Liver (tissue), 8 donors: ENCODE measurements at regions not wholly inside any gene's neighbourhood (a gene's known extent, or its start where the extent isn't known, plus 50 kb on each side); places are given as distances from the start of the nearest gene placed in this dataset.

Experiments
- DNase-seq: peaks from one replicate; pipeline ENCODE4 v3.0.0-alpha.2; 2017; ENCODE audit warnings: low spot score
- H3K27ac ChIP-seq, 2 donors: one replicate each; pipeline ENCODE4 v1.7.0; 2013; ENCODE audit warnings: inconsistent platforms in 2 of 2, low read length in 2 of 2, control low read depth in 1 of 2, low read depth in 1 of 2, mild to moderate bottlenecking in 1 of 2
- H3K27me3 ChIP-seq, 4 donors: one replicate each; pipeline versions ENCODE4 v1.6.1 to v1.7.0; 2013; ENCODE audit warnings: low read length in 3 of 4, inconsistent platforms in 1 of 4, mild to moderate bottlenecking in 1 of 4, moderate library complexity in 1 of 4; ENCODE audit not compliant: control insufficient read depth in 4 of 4, insufficient read depth in 4 of 4
- H3K36me3 ChIP-seq, 4 donors: one replicate each; pipeline versions ENCODE4 v1.6.1 to v1.7.0; 2013; ENCODE audit warnings: low read length in 3 of 4, mild to moderate bottlenecking in 3 of 4, low read depth in 1 of 4, moderate library complexity in 1 of 4; ENCODE audit not compliant: control insufficient read depth in 4 of 4, insufficient read depth in 3 of 4
- H3K4me1 ChIP-seq, 4 donors: one replicate each; pipeline versions ENCODE4 v1.6.1 to v1.7.0; 2013; ENCODE audit warnings: low read length in 3 of 4, mild to moderate bottlenecking in 3 of 4, moderate library complexity in 1 of 4; ENCODE audit not compliant: control insufficient read depth in 4 of 4, insufficient read depth in 4 of 4
- H3K4me3 ChIP-seq, 3 donors: one replicate each; pipeline versions ENCODE4 v1.6.1 to v1.7.0; 2013; ENCODE audit warnings: low read length in 3 of 3, control low read depth in 1 of 3, low read depth in 1 of 3, mild to moderate bottlenecking in 1 of 3
- H3K9ac ChIP-seq, 2 donors: one replicate each; pipeline ENCODE4 v1.7.0; 2013; ENCODE audit warnings: low read length in 2 of 2, mild to moderate bottlenecking in 2 of 2, moderate library complexity in 2 of 2, control low read depth in 1 of 2, low read depth in 1 of 2
- H3K9me3 ChIP-seq, 4 donors: one replicate each; pipeline versions ENCODE4 v1.6.1 to v1.7.0; 2013; ENCODE audit warnings: low read length in 3 of 4; ENCODE audit not compliant: control insufficient read depth in 4 of 4
- EGR1 ChIP-seq, 2 donors: IDR thresholded peaks; 2 replicates each; pipeline ENCODE4 v1.6.1; 2016 to 2018; ENCODE audit warnings: antibody characterized with exemption in 2 of 2, low read depth in 2 of 2
- FOXA2 ChIP-seq: IDR thresholded peaks from 2 replicates; pipeline ENCODE4 v1.6.1; 2016; ENCODE audit warnings: antibody characterized with exemption
- GABPA ChIP-seq, 2 donors: IDR thresholded peaks in 1 of 2; conservative IDR thresholded peaks in 1 of 2; 2 replicates each; pipeline ENCODE4 v1.6.1; 2016; ENCODE audit warnings: antibody characterized with exemption in 2 of 2, mild to moderate bottlenecking in 1 of 2, moderate library complexity in 1 of 2
- JUND ChIP-seq, 2 donors: IDR thresholded peaks; 2 replicates each; pipeline ENCODE4 v1.6.1; 2016; ENCODE audit warnings: antibody characterized with exemption in 2 of 2
- NR2F2 ChIP-seq: IDR thresholded peaks from 2 replicates; pipeline ENCODE4 v1.6.1; 2016; ENCODE audit warnings: antibody characterized with exemption
- RAD21 ChIP-seq, 2 donors: IDR thresholded peaks; 2 replicates each; pipeline ENCODE4 v1.6.1; 2016; ENCODE audit warnings: antibody characterized with exemption in 2 of 2, mild to moderate bottlenecking in 2 of 2
- SP1 ChIP-seq: IDR thresholded peaks from 2 replicates; pipeline ENCODE4 v1.6.1; 2018; ENCODE audit warnings: antibody characterized with exemption, mild to moderate bottlenecking
- TAF1 ChIP-seq: conservative IDR thresholded peaks from 2 replicates; pipeline ENCODE4 v1.6.1; 2016; ENCODE audit warnings: antibody characterized with exemption, mild to moderate bottlenecking
- YY1 ChIP-seq: IDR thresholded peaks from 2 replicates; pipeline ENCODE4 v1.6.1; 2016; ENCODE audit warnings: antibody characterized with exemption, mild to moderate bottlenecking
- WGBS: extraction: QIAGEN DNeasy Blood & Tissue Kit; methylation state at CpG from one replicate; pipeline ENCODE4 v1.1.7; 2013; 5-methylcytosine and 5-hydroxymethylcytosine counted together
- TF ChIP-seq, protein P1 (sequence below): IDR thresholded peaks from 2 replicates; pipeline ENCODE4 v1.6.1; 2016; ENCODE audit warnings: antibody characterized with exemption, mild to moderate bottlenecking
- TF ChIP-seq, protein P2 (sequence below): fragments of 150-350 bp; IDR thresholded peaks from 2 replicates; pipeline ENCODE4 v1.5.1; 2017; ENCODE audit warnings: improper control_type of control experiment, low read depth, low read length; ENCODE audit not compliant: missing input control
- TF ChIP-seq, protein P3 (sequence below): IDR thresholded peaks from 2 replicates; pipeline ENCODE4 v1.6.1; 2016; ENCODE audit warnings: antibody characterized with exemption
- TF ChIP-seq, protein P4 (sequence below): IDR thresholded peaks from 2 replicates; pipeline ENCODE4 v1.6.1; 2016; ENCODE audit warnings: antibody characterized with exemption
- donor health status: healthy.
- donor health status: healthy.
- donor health status: healthy.
- donor health status: healthy.
- donor health status: healthy.

DNA sequence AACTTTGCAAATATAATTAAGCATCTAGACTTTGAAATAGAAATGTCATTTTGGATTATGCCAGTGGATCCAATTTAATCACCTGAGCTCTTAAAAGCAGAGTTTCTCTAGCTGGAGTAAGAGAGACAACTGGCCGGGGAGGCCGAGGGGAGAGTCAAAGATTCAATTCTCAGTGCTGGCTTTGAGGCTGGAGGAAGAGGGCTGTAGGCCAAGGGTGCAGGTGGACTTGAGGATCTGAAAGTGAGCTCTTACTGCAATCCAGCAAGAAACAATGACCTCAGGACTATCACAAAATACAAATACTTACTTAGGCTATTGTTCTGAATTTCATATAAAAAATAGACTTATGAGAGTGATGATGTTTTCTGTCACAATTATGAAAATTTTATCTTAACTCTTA lies 814.5 kb downstream of the CBLN2 start:
- Histone ChIP-seq H3K9ac (no peak overlapping the region), H3K4me1 (no peaks in the 10 kb centered on the region), H3K9me3 (no peaks in the 10 kb centered on the region), H3K36me3 (no peaks in the 10 kb centered on the region), H3K27ac (no peak overlapping the region), H3K4me3 (no peak overlapping the region), H3K27me3 (no peaks in the 10 kb centered on the region)
- DNase-seq = no peak
- WGBS = 85% methylated on average over 2 of the region's 2 CpGs
- TF ChIP-seq SP1 (no peak), TAF1 (no peak), GABPA (IDR thresholded peaks at IDR 0.05 in 1 of 2, conservative IDR thresholded peaks at IDR 0.05 in 1 of 2) (no peak), JUND (IDR thresholded peaks at IDR 0.05) (no peak), YY1 (no peak), NR2F2 (no peak), FOXA2 (no peak)
- TF ChIP-seq, protein P1, sequence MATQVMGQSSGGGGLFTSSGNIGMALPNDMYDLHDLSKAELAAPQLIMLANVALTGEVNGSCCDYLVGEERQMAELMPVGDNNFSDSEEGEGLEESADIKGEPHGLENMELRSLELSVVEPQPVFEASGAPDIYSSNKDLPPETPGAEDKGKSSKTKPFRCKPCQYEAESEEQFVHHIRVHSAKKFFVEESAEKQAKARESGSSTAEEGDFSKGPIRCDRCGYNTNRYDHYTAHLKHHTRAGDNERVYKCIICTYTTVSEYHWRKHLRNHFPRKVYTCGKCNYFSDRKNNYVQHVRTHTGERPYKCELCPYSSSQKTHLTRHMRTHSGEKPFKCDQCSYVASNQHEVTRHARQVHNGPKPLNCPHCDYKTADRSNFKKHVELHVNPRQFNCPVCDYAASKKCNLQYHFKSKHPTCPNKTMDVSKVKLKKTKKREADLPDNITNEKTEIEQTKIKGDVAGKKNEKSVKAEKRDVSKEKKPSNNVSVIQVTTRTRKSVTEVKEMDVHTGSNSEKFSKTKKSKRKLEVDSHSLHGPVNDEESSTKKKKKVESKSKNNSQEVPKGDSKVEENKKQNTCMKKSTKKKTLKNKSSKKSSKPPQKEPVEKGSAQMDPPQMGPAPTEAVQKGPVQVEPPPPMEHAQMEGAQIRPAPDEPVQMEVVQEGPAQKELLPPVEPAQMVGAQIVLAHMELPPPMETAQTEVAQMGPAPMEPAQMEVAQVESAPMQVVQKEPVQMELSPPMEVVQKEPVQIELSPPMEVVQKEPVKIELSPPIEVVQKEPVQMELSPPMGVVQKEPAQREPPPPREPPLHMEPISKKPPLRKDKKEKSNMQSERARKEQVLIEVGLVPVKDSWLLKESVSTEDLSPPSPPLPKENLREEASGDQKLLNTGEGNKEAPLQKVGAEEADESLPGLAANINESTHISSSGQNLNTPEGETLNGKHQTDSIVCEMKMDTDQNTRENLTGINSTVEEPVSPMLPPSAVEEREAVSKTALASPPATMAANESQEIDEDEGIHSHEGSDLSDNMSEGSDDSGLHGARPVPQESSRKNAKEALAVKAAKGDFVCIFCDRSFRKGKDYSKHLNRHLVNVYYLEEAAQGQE = no peak
- TF ChIP-seq, protein P2, sequence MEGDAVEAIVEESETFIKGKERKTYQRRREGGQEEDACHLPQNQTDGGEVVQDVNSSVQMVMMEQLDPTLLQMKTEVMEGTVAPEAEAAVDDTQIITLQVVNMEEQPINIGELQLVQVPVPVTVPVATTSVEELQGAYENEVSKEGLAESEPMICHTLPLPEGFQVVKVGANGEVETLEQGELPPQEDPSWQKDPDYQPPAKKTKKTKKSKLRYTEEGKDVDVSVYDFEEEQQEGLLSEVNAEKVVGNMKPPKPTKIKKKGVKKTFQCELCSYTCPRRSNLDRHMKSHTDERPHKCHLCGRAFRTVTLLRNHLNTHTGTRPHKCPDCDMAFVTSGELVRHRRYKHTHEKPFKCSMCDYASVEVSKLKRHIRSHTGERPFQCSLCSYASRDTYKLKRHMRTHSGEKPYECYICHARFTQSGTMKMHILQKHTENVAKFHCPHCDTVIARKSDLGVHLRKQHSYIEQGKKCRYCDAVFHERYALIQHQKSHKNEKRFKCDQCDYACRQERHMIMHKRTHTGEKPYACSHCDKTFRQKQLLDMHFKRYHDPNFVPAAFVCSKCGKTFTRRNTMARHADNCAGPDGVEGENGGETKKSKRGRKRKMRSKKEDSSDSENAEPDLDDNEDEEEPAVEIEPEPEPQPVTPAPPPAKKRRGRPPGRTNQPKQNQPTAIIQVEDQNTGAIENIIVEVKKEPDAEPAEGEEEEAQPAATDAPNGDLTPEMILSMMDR = no peak
- TF ChIP-seq, protein P3, sequence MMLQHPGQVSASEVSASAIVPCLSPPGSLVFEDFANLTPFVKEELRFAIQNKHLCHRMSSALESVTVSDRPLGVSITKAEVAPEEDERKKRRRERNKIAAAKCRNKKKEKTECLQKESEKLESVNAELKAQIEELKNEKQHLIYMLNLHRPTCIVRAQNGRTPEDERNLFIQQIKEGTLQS = no peak

DNA sequence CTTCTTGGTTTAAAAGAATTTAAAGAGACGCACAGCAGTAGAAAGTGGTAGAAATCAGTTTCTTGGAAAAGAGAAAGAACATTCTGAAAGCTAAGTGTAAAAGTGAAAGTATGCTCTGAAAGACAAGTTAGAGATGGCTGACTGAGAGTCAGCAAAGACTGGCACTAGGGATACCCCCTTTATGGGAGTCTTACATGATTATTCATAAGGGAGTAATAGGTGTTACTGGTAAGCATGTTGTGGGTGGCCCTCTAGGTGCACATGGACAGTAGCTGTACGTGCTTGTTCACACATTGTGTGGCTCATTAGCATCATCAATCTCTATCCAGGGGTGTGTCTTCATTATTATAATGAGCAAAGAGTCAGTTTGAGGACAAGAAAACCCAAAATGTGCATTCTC lies 816.2 kb downstream of the CBLN2 start:
- Histone ChIP-seq H3K9ac (no peak overlapping the region), H3K27ac (no peak overlapping the region), H3K27me3 (no peaks in the 10 kb centered on the region), H3K4me1 (no peaks in the 10 kb centered on the region), H3K9me3 (no peaks in the 10 kb centered on the region), H3K36me3 (no peaks in the 10 kb centered on the region), H3K4me3 (no peak overlapping the region)
- TF ChIP-seq, protein P2 = no peak
- TF ChIP-seq SP1 = no peak
- TF ChIP-seq, protein P1 = no peak
- no peak for TF ChIP-seq GABPA (IDR thresholded peaks at IDR 0.05 in 1 of 2, conservative IDR thresholded peaks at IDR 0.05 in 1 of 2)
- TF ChIP-seq JUND (IDR thresholded peaks at IDR 0.05) = no peak
- no peak for TF ChIP-seq FOXA2
- TF ChIP-seq, protein P3 = no peak
- no peak for TF ChIP-seq YY1
- TF ChIP-seq, protein P4, sequence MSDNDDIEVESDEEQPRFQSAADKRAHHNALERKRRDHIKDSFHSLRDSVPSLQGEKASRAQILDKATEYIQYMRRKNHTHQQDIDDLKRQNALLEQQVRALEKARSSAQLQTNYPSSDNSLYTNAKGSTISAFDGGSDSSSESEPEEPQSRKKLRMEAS = no peak
- TF ChIP-seq RAD21 (IDR thresholded peaks at IDR 0.05) = no peak
- no peak for TF ChIP-seq EGR1 (IDR thresholded peaks at IDR 0.05; ENCODE audit: low read depth in 2 of 2)
- no peak for TF ChIP-seq NR2F2
- TF ChIP-seq TAF1 = no peak
- DNase-seq = no peak
- 72% methylated on average over 2 of the region's 2 CpGs for WGBS
